Psoas muscle (tissue), 7 donors: ENCODE measurements at regions not wholly inside any gene's neighbourhood (a gene's known extent, or its start where the extent isn't known, plus 50 kb on each side); places are given as distances from the start of the nearest gene placed in this dataset.

Experiments
- ATAC-seq, 4 donors: fragments of 200-7000 bp; cut with Tn5 transposase; one replicate each; pipeline ENCODE4 v1.9.1; 2020; ENCODE audit warnings: moderate library complexity in 3 of 4, mild to moderate bottlenecking in 2 of 4
- DNase-seq, 2 donors: peaks; one replicate each; pipeline ENCODE4 v3.0.0-alpha.2; 2020
- H3K27ac ChIP-seq: fragments of 200-600 bp; one replicate; pipeline ENCODE4 v1.8.0; 2022
- H3K27me3 ChIP-seq, 3 donors: fragments of 200-600 bp in 1 of 3; one replicate each; pipeline versions ENCODE4 v1.6.1 to v1.8.0; 2013 to 2022; ENCODE audit warnings: low read length in 2 of 3, mild to moderate bottlenecking in 2 of 3, moderate library complexity in 1 of 3; ENCODE audit not compliant: insufficient read depth in 3 of 3
- H3K36me3 ChIP-seq, 2 donors: fragments of 200-600 bp in 1 of 2; one replicate each; pipeline versions ENCODE4 v1.6.1 to v1.8.0; 2013 to 2022; ENCODE audit warnings: low read depth in 1 of 2, mild to moderate bottlenecking in 1 of 2, moderate library complexity in 1 of 2; ENCODE audit not compliant: insufficient read depth in 1 of 2
- H3K4me1 ChIP-seq: fragments of 200-600 bp; one replicate; pipeline ENCODE4 v1.8.0; 2022
- H3K4me3 ChIP-seq: fragments of 200-600 bp; one replicate; pipeline ENCODE4 v1.8.0; 2022; ENCODE audit warnings: mild to moderate bottlenecking
- H3K9me3 ChIP-seq: fragments of 200-600 bp; one replicate; pipeline ENCODE4 v1.8.0; 2022
- WGBS, 3 donors: extraction: QIAGEN DNeasy Blood & Tissue Kit; methylation state at CpG; one replicate each; pipeline versions ENCODE4 v1.1.6 to v1.1.7; 2013; 5-methylcytosine and 5-hydroxymethylcytosine counted together
- intact Hi-C, 2 donors: fragments of 100-400 bp; cut with DNase I; formaldehyde crosslinking; loops; one replicate each; pipeline versions ENCODE4 v1.11.0 to v1.14.2; 2022
- TF ChIP-seq, protein P1 (sequence below): fragments of 200-600 bp; IDR thresholded peaks from one replicate; pipeline ENCODE4 v1.8.0; 2022; ENCODE audit warnings: antibody characterized with exemption
- donor health status: healthy with polysubstance abuse.
- donor health status: DM: no; HTN: no; CAD: no; lungs with moderate emphysema.
- donor health status: Bipolar disorder and iron deficiency.
- donor health status: healthy.
- donor health status: DM: yes; HTN: yes; CAD: no.
- donor health status: DM: no; HTN: no; CAD: no.
- donor health status: DM: yes; HTN: yes; CAD: no.

DNA sequence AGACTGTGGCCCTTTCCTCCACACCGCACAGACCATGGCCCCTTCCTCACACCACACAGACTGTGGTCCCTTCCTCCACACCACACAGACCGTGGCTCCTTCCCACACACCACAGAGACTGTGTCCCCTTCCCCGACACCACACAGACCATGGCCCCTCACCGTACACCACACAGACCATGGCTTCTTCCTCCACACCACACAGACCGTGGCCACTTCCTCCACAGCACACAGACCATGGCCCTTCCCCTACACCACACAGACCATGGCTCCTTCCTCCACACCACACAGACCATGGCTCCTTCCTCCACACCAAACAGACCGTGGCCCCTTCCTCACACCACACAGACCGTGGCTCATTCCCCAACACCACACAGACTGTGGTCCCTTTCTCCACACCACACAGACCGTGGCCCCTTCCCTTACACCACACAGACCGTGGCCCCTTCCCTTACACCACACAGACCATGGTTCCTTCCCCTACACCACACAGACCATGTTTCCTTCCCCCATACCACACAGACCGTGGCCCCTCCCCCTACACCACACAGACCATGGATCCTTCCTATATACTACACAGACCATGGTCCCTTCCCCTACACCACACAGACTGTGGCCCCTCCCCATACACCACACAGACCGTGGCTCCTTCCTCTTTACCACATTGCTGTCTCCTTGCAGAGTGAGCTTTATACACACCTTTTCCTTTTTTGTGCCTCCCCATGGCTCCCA lies 297.5 kb upstream of the FOXF1 start:
- H3K4me1 ChIP-seq: no peaks in the 10 kb centered on the region
- ATAC-seq (no peak), DNase-seq (no peak)
- H3K4me3 ChIP-seq: no peak overlapping the region
- no peaks in the 10 kb centered on the region for H3K36me3 ChIP-seq
- TF ChIP-seq, protein P1, sequence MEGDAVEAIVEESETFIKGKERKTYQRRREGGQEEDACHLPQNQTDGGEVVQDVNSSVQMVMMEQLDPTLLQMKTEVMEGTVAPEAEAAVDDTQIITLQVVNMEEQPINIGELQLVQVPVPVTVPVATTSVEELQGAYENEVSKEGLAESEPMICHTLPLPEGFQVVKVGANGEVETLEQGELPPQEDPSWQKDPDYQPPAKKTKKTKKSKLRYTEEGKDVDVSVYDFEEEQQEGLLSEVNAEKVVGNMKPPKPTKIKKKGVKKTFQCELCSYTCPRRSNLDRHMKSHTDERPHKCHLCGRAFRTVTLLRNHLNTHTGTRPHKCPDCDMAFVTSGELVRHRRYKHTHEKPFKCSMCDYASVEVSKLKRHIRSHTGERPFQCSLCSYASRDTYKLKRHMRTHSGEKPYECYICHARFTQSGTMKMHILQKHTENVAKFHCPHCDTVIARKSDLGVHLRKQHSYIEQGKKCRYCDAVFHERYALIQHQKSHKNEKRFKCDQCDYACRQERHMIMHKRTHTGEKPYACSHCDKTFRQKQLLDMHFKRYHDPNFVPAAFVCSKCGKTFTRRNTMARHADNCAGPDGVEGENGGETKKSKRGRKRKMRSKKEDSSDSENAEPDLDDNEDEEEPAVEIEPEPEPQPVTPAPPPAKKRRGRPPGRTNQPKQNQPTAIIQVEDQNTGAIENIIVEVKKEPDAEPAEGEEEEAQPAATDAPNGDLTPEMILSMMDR: no peak
- WGBS, 3 donors: 78 to 85% (median 78%) methylated on average over 11 of the region's 11 CpGs
- no peaks in the 10 kb centered on the region for H3K9me3 ChIP-seq
- intact Hi-C loops: no loop called here
- H3K27me3 ChIP-seq: peaks cover 0 to 6% (median 0%) of the 10 kb centered on the region in 3 donors
- H3K27ac ChIP-seq: no peak overlapping the region

DNA sequence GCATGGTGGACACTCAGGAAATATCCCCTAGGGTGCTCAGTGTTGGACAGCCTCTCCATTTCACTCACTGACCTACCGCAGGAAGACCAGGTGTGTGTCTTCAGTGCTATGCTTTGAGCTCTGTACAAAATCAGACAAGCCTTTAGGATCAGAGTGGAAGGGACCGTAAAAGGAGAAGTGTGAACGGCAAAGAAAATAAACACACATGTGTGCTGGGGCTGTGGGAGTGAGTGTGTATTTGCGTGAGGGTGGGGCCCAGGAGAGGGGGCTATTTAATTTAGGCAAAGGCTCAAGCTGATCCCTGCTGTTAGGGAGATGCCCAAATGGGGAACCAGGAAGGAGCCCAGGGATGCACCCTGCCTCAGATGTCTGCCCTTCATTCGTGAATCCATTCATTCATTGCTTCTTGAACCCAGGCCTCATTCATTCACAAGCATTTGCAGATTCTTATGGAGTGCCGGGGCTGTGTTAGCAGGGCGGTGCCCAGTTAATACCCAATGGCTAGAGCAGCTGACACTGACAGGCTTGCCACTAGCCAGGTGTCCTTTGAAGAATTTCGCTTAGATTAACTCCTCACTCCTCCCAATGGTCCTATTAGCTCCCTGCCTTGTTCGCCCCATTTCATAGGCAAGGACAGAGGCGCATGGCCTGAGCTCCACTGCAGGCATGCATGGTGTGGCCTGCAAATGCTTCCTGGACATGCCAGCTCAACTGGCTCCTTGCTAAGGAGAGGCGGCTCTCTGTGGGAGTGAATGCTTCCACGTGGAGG lies 296.7 kb upstream of the FOXF1 start:
- Histone ChIP-seq H3K4me1 (no peaks in the 10 kb centered on the region), H3K27me3 (peaks cover 0 to 6% (median 0%) of the 10 kb centered on the region in 3 donors), H3K9me3 (no peaks in the 10 kb centered on the region), H3K27ac (no peak overlapping the region), H3K36me3 (no peaks in the 10 kb centered on the region), H3K4me3 (no peak overlapping the region)
- ATAC-seq (no peak), DNase-seq (no peak)
- intact Hi-C loops: no loop called here
- 45 to 59% (median 52%) methylated on average over 12 of the region's 12 CpGs for WGBS, 3 donors
- TF ChIP-seq, protein P1: no peak

DNA sequence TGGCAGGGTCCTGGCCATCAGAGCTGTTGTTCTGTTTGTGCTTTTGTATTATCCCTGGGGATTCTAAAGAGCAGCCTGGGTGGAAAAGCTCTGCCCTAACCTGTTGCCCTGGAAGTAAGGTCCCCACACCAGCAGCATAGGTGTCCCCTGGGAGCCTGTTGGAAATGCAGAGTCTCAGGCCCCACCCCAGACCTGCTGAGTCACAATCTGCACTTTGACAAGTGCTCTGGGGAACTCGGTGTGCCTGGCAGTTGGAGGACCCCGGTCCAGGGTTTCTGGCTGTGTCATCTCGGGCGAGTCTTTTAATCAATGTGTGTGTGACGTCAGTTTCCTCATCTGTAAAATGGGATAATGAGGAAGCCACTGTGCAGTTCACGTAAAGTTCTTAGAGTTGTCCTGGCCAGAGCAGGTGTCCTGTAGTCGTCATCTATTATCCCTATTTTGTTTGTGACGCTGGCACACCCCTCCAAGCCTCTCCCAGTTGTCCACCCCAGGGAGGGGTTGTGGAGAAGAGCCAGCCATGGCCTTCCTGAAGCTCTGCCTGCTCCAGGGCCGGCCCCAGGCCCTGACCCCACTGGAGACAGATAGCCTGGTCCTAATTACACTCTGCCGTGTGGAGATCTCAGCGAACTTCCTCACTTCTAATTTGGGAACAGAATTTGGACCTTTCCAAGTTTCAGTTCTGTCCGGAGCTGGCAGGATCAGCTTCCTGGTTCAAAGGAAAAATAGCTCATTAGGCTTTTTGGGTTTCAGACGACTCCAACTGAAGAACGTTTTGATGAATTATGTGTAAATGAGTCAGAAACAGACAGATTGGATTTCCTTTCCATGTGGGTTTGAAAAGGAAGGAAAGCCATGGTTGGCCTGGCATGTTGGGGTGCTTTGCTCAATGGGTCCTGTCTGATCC lies 295.7 kb upstream of the FOXF1 start:
- no peaks in the 10 kb centered on the region for H3K9me3 ChIP-seq
- peaks cover 0 to 10% (median 0%) of the 10 kb centered on the region in 3 donors for H3K27me3 ChIP-seq
- TF ChIP-seq, protein P1: no peak
- DNase-seq (no peak), ATAC-seq (peak in 1 of 4 donors; percentile 17)
- WGBS, 3 donors: 42 to 47% (median 46%) methylated on average over 14 of the region's 14 CpGs
- H3K4me1 ChIP-seq: no peaks in the 10 kb centered on the region
- no peak overlapping the region for H3K27ac ChIP-seq
- H3K4me3 ChIP-seq: no peak overlapping the region
- intact Hi-C loops: no loop called here
- H3K36me3 ChIP-seq: no peaks in the 10 kb centered on the region

GRCh38 chr16:86215233-86215978 lies 294.9 kb upstream of the FOXF1 start:
- 71 to 75% (median 71%) methylated on average over 13 of the region's 13 CpGs for WGBS, 3 donors
- intact Hi-C loops: no loop called here
- DNase-seq (no peak), ATAC-seq (no peak)
- no peaks in the 10 kb centered on the region for H3K9me3 ChIP-seq
- TF ChIP-seq, protein P1: no peak
- peaks cover 0 to 10% (median 0%) of the 10 kb centered on the region in 3 donors for H3K27me3 ChIP-seq
- H3K36me3 ChIP-seq: no peaks in the 10 kb centered on the region
- H3K4me3 ChIP-seq: no peak overlapping the region
- no peak overlapping the region for H3K27ac ChIP-seq
- no peaks in the 10 kb centered on the region for H3K4me1 ChIP-seq
